SU-DHL-6 (cell line): ENCODE measurements at regions not wholly inside any gene's neighbourhood (a gene's known extent, or its start where the extent isn't known, plus 50 kb on each side); places are given as distances from the start of the nearest gene placed in this dataset.
"Not testable (repeated sequence)": the region's sequence is repeated elsewhere in the genome, so short reads cannot be mapped to it uniquely, and the experiment has no call there.

Source experiments
- EZH2phosphoT487 ChIP-seq: fragments of 200-600 bp; sonication (generic), shearing (Covaris generic); conservative IDR thresholded peaks from 2 replicates; pipeline ENCODE4 v1.6.1; 2018; ENCODE audit warnings: mild to moderate bottlenecking, antibody characterized with exemption, low read length, moderate library complexity, mixed read lengths
- TF ChIP-seq, protein P1 (sequence below): fragments of 200-600 bp; sonication (generic); IDR thresholded peaks from one replicate; pipeline ENCODE4 v1.5.1; 2017; ENCODE audit warnings: antibody characterized with exemption, mild to moderate bottlenecking, low read length, moderate library complexity; ENCODE audit not compliant: insufficient read depth, poor library complexity, severe bottlenecking

- TF ChIP-seq, protein P1, sequence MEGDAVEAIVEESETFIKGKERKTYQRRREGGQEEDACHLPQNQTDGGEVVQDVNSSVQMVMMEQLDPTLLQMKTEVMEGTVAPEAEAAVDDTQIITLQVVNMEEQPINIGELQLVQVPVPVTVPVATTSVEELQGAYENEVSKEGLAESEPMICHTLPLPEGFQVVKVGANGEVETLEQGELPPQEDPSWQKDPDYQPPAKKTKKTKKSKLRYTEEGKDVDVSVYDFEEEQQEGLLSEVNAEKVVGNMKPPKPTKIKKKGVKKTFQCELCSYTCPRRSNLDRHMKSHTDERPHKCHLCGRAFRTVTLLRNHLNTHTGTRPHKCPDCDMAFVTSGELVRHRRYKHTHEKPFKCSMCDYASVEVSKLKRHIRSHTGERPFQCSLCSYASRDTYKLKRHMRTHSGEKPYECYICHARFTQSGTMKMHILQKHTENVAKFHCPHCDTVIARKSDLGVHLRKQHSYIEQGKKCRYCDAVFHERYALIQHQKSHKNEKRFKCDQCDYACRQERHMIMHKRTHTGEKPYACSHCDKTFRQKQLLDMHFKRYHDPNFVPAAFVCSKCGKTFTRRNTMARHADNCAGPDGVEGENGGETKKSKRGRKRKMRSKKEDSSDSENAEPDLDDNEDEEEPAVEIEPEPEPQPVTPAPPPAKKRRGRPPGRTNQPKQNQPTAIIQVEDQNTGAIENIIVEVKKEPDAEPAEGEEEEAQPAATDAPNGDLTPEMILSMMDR: not testable (repeated sequence)
- not testable (repeated sequence) for TF ChIP-seq EZH2phosphoT487
Observed at GRCh38 chr1:157321972-157322371, 183.8 kb upstream of the ETV3 start.
